Activated naive CD4-positive, alpha-beta T cell treated with anti-CD3 and anti-CD28 coated beads, Interleukin-2, amount 50 U/mL, for 16 hours (primary cell): ENCODE measurements at regions not wholly inside any gene's neighbourhood (a gene's known extent, or its start where the extent isn't known, plus 50 kb on each side); places are given as distances from the start of the nearest gene placed in this dataset.
"Not testable (repeated sequence)": the region's sequence is repeated elsewhere in the genome, so short reads cannot be mapped to it uniquely, and the experiment has no call there.

Experiments used
- DNase-seq: peaks from one replicate; pipeline ENCODE4 v3.0.0-alpha.2; 2020

- no peak for DNase-seq
These were observed 109.3 kb upstream of the FOXB1 start for GRCh38 chr15:59894835-59895234.

- no peak for DNase-seq
These were observed 111.1 kb upstream of the FOXB1 start for GRCh38 chr15:59892985-59893384.

DNA sequence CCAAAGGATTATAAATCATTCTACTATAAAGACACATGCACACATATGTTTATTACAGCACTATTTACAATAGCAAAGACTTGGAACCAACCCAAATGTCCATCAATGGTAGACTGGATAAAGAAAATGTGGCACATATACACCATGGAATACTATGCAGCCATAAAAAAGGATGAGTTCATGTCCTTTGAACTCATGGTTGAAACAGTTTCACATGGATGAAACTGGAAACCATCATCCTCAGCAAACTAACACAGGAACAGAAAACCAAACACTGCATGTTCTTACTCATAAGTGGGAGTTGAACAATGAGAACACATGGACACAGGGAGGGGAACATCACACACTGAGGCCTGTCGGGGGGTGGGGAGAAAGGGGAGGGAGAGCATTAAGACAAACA is 116.2 kb upstream of the FOXB1 start:
- not testable (repeated sequence) for DNase-seq

- no peak for DNase-seq
These were observed 116.9 kb upstream of the FOXB1 start for GRCh38 chr15:59887211-59887610.

GRCh38 chr15:59886441-59886840 is 117.7 kb upstream of the FOXB1 start:
- DNase-seq, result no peak

GRCh38 chr15:59885832-59886231 is 118.3 kb upstream of the FOXB1 start:
- no peak for DNase-seq

GRCh38 chr15:59879506-59880265 is 124.4 kb upstream of the FOXB1 start:
- DNase-seq, result no peak

DNA sequence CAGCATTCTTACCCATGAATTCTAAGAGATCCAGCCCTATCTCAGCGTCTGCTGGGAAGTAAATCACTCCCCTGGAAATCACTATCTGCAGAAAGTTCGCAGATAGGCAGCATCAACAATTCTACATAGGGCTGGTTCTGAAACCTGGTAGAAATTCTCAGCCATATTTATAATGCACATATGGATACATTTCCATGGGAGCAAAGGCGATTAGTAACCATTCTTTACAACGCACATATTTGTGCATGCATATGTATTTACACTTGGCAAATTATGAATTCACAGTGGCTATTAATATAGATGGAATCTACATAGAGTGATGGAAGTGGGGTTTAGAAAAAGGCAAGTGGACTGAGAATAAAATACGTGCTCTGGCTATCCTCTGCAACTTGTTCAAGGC is 128.0 kb upstream of the FOXB1 start:
- no peak for DNase-seq

GRCh38 chr15:59873644-59874272 is 130.4 kb upstream of the FOXB1 start:
- no peak for DNase-seq

DNA sequence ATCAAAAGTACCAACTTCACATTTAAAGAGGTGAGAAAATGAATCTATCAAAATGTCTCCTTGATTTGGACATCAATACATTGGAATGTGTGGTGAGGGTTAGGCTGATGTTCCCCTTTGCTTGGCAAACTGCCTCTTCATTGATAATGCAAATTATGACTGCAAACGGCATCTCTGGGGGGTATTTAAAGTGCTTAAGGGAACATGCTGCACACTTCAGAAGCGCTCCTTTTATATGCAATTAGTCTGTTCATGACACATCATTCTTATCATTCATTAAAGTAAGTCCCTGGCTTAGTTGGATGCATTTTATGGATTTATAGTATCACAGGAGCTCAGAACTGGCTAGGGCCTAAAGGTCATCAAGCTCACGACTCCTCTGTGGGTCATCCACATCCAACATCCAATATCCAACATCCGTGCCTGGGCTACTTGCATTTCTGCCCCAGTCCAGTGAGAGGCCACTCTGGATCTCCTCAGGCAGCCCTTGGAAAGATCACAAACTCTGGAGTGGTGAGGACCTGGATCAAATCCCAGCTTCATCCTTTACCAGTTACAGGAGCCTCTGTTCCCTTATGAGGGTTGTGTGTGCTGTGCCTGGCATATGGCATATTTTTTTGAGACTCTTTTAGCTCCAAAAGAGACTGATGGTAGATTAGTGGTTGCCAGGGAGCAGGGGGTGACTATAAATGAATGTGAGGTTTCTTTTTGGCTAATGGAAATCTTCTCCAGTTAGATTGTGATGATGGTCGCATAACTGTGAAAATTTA is 136.8 kb upstream of the FOXB1 start:
- DNase-seq, result no peak

GRCh38 chr15:59866642-59867041 is 137.5 kb upstream of the FOXB1 start:
- DNase-seq, result no peak

DNA sequence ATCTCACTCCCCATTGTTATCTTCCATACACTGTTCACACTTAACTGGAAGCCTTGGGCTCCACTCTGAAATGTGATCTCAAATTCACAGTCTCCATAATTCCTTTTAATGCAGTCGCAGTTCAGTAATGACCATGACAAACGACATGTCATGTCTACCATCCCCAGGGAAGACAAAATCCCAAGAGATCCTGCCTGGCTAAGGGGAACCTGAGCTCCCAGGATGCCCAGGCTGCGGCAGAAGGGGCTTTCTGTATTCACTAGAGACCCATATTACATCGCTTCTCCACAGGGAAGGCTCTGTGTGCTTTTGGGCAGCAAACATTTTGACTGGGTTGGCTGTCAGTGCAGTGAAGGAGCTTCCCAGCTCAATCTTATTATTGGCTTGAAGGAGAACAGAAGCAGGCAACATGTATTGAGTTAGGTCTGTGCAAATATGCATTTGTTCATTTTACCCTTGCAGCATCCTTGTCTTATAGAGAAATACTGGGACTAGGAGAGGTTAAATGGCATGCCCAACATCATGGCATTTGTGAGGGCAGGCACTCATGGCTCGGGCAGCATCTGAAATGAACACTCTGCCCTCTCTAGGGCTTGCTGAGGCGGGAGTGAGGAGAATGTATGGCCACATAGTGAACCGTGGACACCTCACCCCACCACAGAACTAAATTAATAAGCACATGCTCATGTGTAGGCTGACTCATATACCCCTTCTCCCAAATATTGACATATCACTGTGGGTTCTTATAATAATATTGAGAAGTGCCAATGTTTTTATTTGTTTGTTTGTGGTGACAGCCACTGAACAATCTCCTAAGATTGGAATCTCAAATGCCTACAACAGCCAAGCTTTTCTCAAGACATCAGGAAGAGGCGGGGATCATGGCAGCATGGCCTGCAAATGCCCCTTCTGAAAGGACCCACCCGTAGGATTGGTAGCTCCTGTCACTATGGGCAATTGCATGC is 141.6 kb upstream of the FOXB1 start:
- no peak for DNase-seq

GRCh38 chr15:59847968-59848367 is 156.1 kb upstream of the FOXB1 start:
- DNase-seq, result no peak

DNA sequence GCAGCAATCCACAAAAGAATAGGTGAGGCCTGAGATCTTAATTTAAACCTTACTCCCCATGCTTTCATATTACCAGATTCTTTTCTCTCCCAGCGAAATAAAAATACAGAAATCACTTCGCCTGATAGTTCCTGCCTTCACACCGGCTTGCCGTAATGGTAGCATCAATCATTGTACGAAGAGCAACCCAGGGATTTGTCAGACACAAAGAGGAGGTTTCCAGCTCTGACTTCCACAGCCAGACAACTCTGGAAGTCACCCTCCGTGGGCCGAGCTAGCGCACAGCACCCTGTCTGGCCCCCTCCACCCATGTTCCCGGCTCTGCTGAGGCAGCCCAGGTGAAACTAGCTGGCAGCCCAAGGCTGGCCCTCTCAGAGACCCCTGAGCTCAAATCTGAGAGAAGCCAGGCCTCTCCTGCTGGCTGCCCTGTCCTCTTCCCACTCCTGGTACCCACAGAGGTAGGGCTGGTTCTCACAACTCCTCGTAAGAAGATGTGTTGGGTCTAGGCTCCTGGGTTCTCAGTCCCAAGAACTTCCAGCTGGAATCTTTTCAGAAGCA is 156.9 kb upstream of the BNIP2 start:
- DNase-seq, result no peak

GRCh38 chr15:59843609-59844008 is 154.5 kb upstream of the BNIP2 start:
- DNase-seq, result no peak

DNA sequence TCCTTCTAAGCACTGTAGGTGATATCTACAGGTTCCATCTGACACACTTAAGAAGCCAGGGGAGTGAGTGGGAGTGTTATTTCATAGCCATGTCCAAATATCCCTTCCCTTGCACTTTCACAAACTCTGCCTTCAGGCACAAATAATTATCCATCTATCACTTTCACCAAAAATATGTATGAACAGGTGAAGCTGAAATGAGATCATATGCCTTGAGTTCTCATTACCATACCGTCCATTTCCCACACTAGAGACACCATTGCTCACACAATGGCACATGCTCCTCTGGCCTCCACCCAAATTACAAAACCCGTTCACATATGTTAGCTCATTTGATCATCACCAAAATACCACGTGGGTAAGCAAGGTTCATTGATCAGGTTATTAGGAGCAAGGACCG is 151.9 kb upstream of the BNIP2 start:
- no peak for DNase-seq

DNA sequence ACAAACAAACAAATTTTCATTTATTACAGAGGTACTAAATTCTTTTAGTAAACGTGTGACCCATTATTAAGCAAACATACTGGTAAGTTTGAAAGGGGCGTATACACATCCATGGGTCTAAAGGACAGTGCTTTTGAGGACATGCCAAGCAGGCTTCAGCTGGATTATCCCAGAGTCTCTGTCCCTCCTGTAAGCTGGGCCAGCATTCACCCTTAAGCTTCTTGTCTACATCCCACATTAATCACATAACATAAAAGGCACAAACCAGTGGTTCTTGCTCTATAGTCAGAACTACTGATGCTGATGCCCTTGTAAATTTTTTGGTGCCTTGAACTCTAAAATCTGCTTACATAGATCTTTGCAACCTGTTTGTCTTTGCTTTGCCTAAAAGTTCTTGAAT is 150.8 kb upstream of the BNIP2 start:
- DNase-seq, result no peak

DNA sequence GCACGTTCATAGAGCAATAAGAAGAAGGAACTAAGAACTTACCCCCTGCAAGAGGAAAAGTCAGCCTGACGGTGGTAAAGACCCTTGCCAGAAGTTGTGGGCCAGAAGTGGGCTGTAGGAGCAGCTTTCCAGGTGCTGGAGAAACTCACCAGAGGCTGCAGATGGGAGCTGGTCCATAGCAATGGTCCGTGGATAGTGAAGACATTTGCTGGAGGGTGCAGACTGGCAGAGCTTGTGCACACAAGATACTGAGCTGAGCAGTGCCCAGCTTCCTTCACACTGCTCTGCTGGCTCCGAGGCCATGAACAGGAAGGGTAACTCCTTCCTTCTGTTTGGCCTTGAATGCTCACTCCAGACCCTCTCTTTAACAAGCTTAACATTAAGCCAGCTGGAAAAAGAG is 149.8 kb upstream of the BNIP2 start:
- no peak for DNase-seq

DNA sequence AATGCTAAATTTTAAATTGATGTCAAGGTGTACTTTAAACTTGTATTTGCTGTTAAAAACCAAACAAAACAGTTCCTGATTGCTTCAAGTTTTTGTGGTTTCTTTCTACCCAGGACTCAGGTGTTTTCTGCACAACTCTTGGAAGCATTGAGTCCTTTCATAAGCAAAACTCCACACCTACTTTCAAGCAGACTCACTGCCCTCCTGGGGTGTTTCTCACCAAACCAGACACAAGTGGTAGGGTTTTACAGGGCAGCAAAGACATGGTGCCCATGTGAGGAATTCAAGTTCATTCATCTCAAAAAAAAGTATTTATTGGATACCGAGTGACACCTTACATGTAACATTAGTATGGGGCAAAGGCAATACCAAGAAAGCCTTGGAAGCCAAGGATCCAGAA is 146.7 kb upstream of the BNIP2 start:
- DNase-seq, result no peak

GRCh38 chr15:59834528-59834927 is 145.4 kb upstream of the BNIP2 start:
- no peak for DNase-seq

GRCh38 chr15:59833366-59833765 is 144.2 kb upstream of the BNIP2 start:
- no peak for DNase-seq

DNA sequence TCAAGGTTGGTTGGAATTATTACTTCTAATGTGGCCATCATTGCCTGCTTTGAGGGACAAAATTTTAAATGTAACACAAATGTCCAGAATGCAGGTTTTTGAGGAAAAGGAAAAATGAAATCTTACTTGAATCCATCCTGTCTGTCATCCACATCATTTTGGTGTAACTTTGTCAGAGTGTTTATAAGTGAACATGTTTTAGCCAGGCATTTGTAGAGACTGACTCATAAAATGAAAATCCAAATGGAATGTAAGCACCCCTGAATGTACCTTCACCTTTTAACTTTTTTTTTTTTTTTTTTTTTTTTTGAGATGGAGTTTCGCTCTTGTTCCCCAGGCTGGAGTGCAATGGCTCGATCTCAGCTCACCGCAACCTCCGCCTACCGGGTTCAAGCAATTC is 141.8 kb upstream of the BNIP2 start:
- no peak for DNase-seq

DNA sequence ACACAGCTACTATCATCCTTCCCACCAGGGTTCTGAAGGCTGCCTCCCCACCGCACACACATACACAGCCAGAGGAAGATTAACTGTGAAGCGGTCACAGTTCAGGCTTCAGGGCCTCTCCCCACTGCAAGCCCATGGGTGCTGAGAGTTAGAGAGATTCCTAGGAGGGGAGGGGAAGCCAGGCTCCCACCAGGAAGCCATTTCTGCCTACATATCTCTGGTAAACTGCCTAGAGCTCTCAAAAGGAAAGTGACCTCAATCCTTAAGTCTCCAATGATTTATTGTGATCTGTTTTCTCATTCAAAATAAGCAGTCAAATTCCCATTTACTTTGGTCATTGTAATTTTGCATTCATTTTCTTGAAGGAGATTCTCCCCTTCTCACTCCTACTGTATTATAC is 141.0 kb upstream of the BNIP2 start:
- DNase-seq, result no peak
